HL-60 (cell line): ENCODE measurements at regions not wholly inside any gene's neighbourhood (a gene's known extent, or its start where the extent isn't known, plus 50 kb on each side); places are given as distances from the start of the nearest gene placed in this dataset.

Source experiments
- CTCF ChIP-seq: IDR thresholded peaks from one replicate; pipeline ENCODE4 v1.5.1; 2011; ENCODE audit warnings: low read length, control low read depth, inconsistent platforms; ENCODE audit not compliant: insufficient read depth
- GABPA ChIP-seq: IDR thresholded peaks from 2 replicates; pipeline ENCODE4 v1.6.1; 2012; ENCODE audit warnings: low read depth
- POLR2AphosphoS5 ChIP-seq: IDR thresholded peaks from 2 replicates; pipeline ENCODE4 v1.6.1; 2012; ENCODE audit warnings: low read depth
- REST ChIP-seq: IDR thresholded peaks from 2 replicates; pipeline ENCODE4 v1.6.1; 2012; ENCODE audit warnings: low read depth; ENCODE audit not compliant: insufficient replicate concordance
- SPI1 ChIP-seq: IDR thresholded peaks from 2 replicates; pipeline ENCODE4 v1.6.1; 2012; ENCODE audit warnings: low read depth, mild to moderate bottlenecking, borderline replicate concordance

- no peak for TF ChIP-seq CTCF
- no peak for TF ChIP-seq POLR2AphosphoS5
- no peak for TF ChIP-seq GABPA
- TF ChIP-seq REST, result no peak
- no peak for TF ChIP-seq SPI1
Observed at GRCh38 chr6:44685213-44685612, 297.7 kb downstream of the CDC5L start.
